ENCODE measurements at regions not wholly inside any gene's neighbourhood (a gene's known extent, or its start where the extent isn't known, plus 50 kb on each side); places are given as distances from the start of the nearest gene placed in this dataset.
"Not testable (repeated sequence)": the region's sequence is repeated elsewhere in the genome, so short reads cannot be mapped to it uniquely, and the experiment has no call there.

DNA sequence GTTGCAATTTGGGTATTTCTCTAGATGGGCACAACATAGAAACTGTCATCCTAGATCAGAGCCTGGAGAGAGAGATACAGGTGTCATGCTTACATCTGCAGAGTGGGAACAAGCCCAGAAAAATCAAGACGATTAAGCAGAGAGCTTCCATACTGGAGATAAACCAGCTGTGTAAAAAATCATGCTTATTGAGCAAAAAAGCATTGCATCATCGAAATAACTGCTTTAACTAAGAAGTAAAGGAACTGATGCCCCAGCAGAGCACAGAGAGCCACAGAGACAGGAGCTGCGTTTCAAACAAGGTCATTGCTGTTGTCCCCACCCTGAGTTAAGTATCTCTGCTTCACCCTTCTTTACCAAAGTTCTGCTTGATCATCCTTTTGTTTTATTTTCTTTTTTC lies 138.0 kb downstream of the CCDC74A start:
- not testable (repeated sequence) for TF ChIP-seq CTCF, POLR2A, POLR2AphosphoS5, EP300 (IDR thresholded peaks at IDR 0.05)

Data from upper lobe of left lung (tissue), 4 donors.